Sigmoid colon (tissue), 4 donors: ENCODE measurements at regions not wholly inside any gene's neighbourhood (a gene's known extent, or its start where the extent isn't known, plus 50 kb on each side); places are given as distances from the start of the nearest gene placed in this dataset.

ENCODE experiments used
- CTCF ChIP-seq, 4 experiments: fragments of 450-650 bp in 3 of 4; fragments of 200-600 bp in 1 of 4; IDR thresholded peaks; one replicate each; pipeline ENCODE4 v1.5.1; 2016 to 2019; ENCODE audit warnings: antibody characterized with exemption in 4 of 4, mild to moderate bottlenecking in 3 of 4, moderate library complexity in 2 of 4
- POLR2A ChIP-seq, 2 donors: fragments of 450-650 bp; IDR thresholded peaks; one replicate each; pipeline ENCODE4 v1.6.1; 2016; ENCODE audit warnings: antibody characterized with exemption in 2 of 2, mild to moderate bottlenecking in 2 of 2, moderate library complexity in 2 of 2
- POLR2AphosphoS5 ChIP-seq, 4 donors: sonication (generic); formaldehyde crosslinking; IDR thresholded peaks; one replicate each; pipeline ENCODE4 v1.6.1; 2017; ENCODE audit warnings: antibody characterized with exemption in 4 of 4

GRCh38 chr3:94349310-94349878, 286.5 kb downstream of the NSUN3 start:
- TF ChIP-seq CTCF (IDR thresholded peaks at IDR 0.05) (no peak), POLR2A (IDR thresholded peaks at IDR 0.05) (no peak), POLR2AphosphoS5 (IDR thresholded peaks at IDR 0.05) (no peak)
